Transverse colon (tissue), 3 donors: ENCODE measurements at regions not wholly inside any gene's neighbourhood (a gene's known extent, or its start where the extent isn't known, plus 50 kb on each side); places are given as distances from the start of the nearest gene placed in this dataset.

Experiments
- CTCF ChIP-seq, 5 experiments: fragments of 200-600 bp in 3 of 5; fragments of 450-650 bp in 2 of 5; sonication (generic) in 3 of 5; IDR thresholded peaks; 1 replicate in 2 of 5; 2 replicates in 3 of 5; pipeline ENCODE4 v1.5.1; 2016 to 2017; ENCODE audit warnings: antibody characterized with exemption in 5 of 5, inconsistent platforms in 3 of 5, mild to moderate bottlenecking in 2 of 5, moderate library complexity in 1 of 5
- POLR2A ChIP-seq: fragments of 450-650 bp; IDR thresholded peaks from one replicate; pipeline ENCODE4 v1.6.1; 2016; ENCODE audit warnings: antibody characterized with exemption, mild to moderate bottlenecking, moderate library complexity

- no peak for TF ChIP-seq CTCF (IDR thresholded peaks at IDR 0.05)
- TF ChIP-seq POLR2A = no peak
Measured at GRCh38 chr5:175003531-175003930, 279.1 kb downstream of the MSX2 start.
